RWPE1 (cell line): ENCODE measurements at regions not wholly inside any gene's neighbourhood (a gene's known extent, or its start where the extent isn't known, plus 50 kb on each side); places are given as distances from the start of the nearest gene placed in this dataset.
"Not testable (repeated sequence)": the region's sequence is repeated elsewhere in the genome, so short reads cannot be mapped to it uniquely, and the experiment has no call there.

ENCODE experiments used
- CTCF ChIA-PET: fragments of 350-600 bp; sonication (Branson Sonifier 250); formaldehyde crosslinking; extraction: SDS; loops from one replicate; lab custom pipeline; 2021; lab: Yijun Ruan, JAX
- POLR2A ChIA-PET: fragments of 400-600 bp; formaldehyde crosslinking; extraction: SDS; loops from one replicate; lab custom pipeline; 2020; ENCODE audit warnings: antibody characterized with exemption; ENCODE audit not compliant: low non-redundant PET; lab: Yijun Ruan, JAX
- DNase-seq: peaks from one replicate; pipeline ENCODE4 v3.0.0; 2012; ENCODE audit warnings: low spot score
- H3K27ac ChIP-seq: fragments of 450-650 bp; 2 replicates; pipeline ENCODE4 v1.5.1; 2017

DNA sequence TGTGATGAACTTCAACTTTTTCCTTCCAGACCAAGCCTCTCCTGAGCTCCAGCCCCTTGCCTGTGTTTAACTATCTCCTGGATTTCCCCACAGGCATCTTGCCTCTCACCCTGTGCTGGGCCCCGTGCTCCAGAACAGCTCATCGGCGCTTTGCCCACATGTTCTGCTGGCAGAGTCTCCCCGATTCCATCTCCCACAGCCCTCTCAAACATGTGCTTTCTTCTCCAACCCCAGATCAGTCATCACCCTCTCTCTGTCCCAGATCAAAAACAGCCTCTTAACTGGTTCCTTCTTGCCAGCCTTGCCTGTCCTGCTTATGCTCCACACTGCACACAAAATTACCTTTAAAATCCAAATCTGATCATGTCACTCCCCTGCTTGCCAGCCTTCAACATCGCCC is 1959.3 kb downstream of the FOXD4L5 start:
- DNase-seq, POLR2A ChIA-PET, CTCF ChIA-PET, H3K27ac ChIP-seq: not testable (repeated sequence)

DNA sequence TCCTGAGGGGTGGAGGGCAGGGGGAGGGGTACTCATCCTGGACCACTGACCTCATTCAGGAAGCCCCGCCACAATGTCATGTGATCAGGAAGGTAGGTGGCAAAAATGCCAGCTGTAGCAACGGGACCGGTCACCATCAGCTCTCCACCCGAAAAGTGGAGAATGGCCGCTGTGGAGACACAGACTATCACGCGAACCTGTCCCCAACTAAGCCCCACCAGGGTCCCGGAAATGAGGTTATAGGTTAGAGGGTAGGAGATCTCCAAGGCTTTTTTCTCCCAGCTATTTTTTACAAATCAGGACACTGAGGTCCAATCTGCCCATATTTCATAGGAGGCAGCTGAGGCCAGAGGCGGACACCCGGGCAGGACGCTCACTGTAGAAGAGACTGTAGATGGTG is 1966.9 kb downstream of the FOXD4L5 start:
- H3K27ac ChIP-seq, POLR2A ChIA-PET, DNase-seq, CTCF ChIA-PET: not testable (repeated sequence)

DNA sequence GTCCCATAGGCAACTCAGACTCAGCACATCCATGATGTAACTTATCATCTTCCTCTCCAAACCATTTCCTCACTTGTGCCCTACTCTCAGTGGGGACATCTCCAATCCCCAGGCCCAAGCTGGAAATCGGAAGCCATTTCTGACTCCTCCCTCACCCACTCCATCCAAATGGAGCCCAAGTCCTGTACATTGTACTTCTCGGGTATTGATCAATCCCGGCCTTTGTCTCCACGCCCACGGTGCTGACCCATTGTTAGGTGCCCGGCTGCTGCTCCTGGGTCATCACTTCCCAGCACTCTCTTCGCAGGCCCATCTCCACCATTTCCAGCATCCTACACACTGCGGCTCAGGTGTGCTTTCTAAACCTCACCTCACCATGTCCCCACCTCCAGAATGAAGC is 1969.6 kb downstream of the FOXD4L5 start:
- H3K27ac ChIP-seq, POLR2A ChIA-PET, CTCF ChIA-PET, DNase-seq: not testable (repeated sequence)

DNA sequence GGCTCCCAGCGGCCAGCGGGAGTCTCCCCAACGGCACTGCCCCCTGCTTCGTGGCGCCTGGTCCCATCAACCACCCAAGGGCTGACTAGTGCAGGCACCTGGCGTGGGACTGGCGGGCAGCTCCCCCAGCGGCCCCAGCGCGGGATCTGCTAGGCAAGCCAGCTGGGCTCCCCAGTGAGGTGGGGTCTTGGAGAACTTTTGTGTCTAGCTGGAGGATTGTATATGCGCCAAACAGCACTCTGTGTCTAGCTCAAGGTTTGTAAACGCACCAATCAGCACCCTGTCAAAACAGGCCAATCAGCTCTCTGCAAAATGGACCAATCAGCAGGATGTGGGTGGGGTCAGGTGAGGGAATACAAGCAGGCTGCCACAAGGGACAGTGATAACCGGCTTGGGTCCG is 1988.2 kb downstream of the FOXD4L5 start:
- CTCF ChIA-PET, POLR2A ChIA-PET, H3K27ac ChIP-seq, DNase-seq: not testable (repeated sequence)

DNA sequence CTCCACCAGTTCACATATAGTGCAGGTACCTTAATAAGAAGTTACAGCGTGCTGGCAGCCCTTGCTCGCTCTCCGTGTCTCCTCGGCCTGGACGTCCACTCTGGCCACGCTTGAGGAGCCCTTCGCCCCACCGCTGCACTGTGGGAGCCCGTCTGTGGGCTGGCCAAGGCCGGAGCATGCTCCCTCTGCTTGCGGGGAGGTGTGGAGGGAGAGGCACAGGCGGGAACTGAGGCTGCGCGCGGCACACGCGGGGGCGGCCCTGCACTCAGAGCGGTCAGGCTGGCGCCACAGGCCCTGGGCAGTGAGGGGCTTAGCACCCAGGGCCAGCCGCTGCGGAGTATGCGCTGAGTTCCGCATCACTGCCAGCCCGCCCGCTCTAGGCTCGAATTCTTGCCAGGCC is 1988.6 kb downstream of the FOXD4L5 start:
- CTCF ChIA-PET, POLR2A ChIA-PET, DNase-seq, H3K27ac ChIP-seq: not testable (repeated sequence)

DNA sequence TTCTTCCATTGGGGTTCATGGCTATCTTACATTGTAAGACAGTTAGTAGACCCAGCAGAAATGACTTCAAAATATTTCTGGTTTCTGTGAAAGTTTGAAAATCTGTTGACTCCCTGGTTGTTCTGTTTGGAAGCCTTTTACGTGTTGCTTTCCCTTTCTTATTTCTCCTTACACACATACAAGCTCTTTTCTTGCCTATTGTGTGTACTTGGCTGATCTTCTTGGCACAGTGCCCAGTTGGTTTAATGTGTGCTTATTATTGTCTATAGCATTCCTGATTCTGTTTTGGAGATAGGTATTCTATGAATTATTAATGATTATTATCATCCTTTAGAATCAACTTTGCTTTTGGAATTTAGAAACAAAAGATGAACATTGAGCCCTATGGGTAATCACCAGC is 1995.0 kb downstream of the FOXD4L5 start:
- CTCF ChIA-PET, POLR2A ChIA-PET, DNase-seq, H3K27ac ChIP-seq: not testable (repeated sequence)
